ENCODE measurements at regions not wholly inside any gene's neighbourhood (a gene's known extent, or its start where the extent isn't known, plus 50 kb on each side); places are given as distances from the start of the nearest gene placed in this dataset.

GRCh38 chr2:240208631-240209211 is 68.3 kb upstream of the OTOS start:
- DNase-seq (ENCODE audit: low read depth in 2 of 2) = no peak

- DNase-seq (ENCODE audit: low read depth in 2 of 2) = no peak
These were observed 69.0 kb upstream of the OTOS start for GRCh38 chr2:240209493-240209892.

GRCh38 chr2:240210198-240210965 is 69.9 kb upstream of the OTOS start:
- no peak for DNase-seq (ENCODE audit: low read depth in 2 of 2)

- DNase-seq (ENCODE audit: low read depth in 2 of 2) = no peak
These were observed 70.6 kb upstream of the OTOS start for GRCh38 chr2:240211096-240211495.

GRCh38 chr2:240211598-240212424 is 71.4 kb upstream of the OTOS start:
- no peak for DNase-seq (ENCODE audit: low read depth in 2 of 2)

GRCh38 chr2:240212425-240213225 is 72.2 kb upstream of the OTOS start:
- no peak for DNase-seq (ENCODE audit: low read depth in 2 of 2)

- no peak for DNase-seq (ENCODE audit: low read depth in 2 of 2)
These were observed 72.7 kb upstream of the OTOS start for GRCh38 chr2:240213226-240213475.

GRCh38 chr2:240213476-240214421 is 73.3 kb upstream of the OTOS start:
- no peak for DNase-seq (ENCODE audit: low read depth in 2 of 2)

- DNase-seq (ENCODE audit: low read depth in 2 of 2) = no peak
These were observed 74.6 kb upstream of the OTOS start for GRCh38 chr2:240214790-240215675.

- no peak for DNase-seq (ENCODE audit: low read depth in 2 of 2)
These were observed 75.2 kb upstream of the OTOS start for GRCh38 chr2:240215676-240216051.

GRCh38 chr2:240216167-240216566 is 75.7 kb upstream of the OTOS start:
- DNase-seq (ENCODE audit: low read depth in 2 of 2) = no peak

- no peak for DNase-seq (ENCODE audit: low read depth in 2 of 2)
These were observed 77.2 kb upstream of the OTOS start for GRCh38 chr2:240217431-240218301.

- DNase-seq (ENCODE audit: low read depth in 2 of 2) = no peak
These were observed 78.9 kb upstream of the OTOS start for GRCh38 chr2:240219208-240219890.

GRCh38 chr2:240220371-240220770 is 79.9 kb upstream of the OTOS start:
- no peak for DNase-seq (ENCODE audit: low read depth in 2 of 2)

GRCh38 chr2:240223631-240224030 is 83.2 kb upstream of the OTOS start:
- DNase-seq (ENCODE audit: low read depth in 2 of 2) = no peak

GRCh38 chr2:240224676-240225075 is 84.2 kb upstream of the OTOS start:
- DNase-seq (ENCODE audit: low read depth in 2 of 2) = no peak

- DNase-seq (ENCODE audit: low read depth in 2 of 2) = no peak
These were observed 84.7 kb upstream of the OTOS start for GRCh38 chr2:240225131-240225530.

GRCh38 chr2:240225660-240226475 is 85.4 kb upstream of the OTOS start:
- no peak for DNase-seq (ENCODE audit: low read depth in 2 of 2)
